GM23338 (cell line): ENCODE measurements at regions not wholly inside any gene's neighbourhood (a gene's known extent, or its start where the extent isn't known, plus 50 kb on each side); places are given as distances from the start of the nearest gene placed in this dataset.

Source experiments
- ATAC-seq: fragments of 200-7000 bp; cut with Tn5 transposase; 3 replicates; pipeline ENCODE4 v1.9.1; 2020
- DNase-seq: peaks from one replicate; pipeline ENCODE4 v3.0.0-alpha.2; 2015; ENCODE audit warnings: low spot score
- H2AFZ ChIP-seq: fragments of 200-600 bp; sonication (generic); 2 replicates; pipeline ENCODE4 v1.8.0; 2016; ENCODE audit warnings: antibody characterized with exemption, mild to moderate bottlenecking, moderate library complexity
- H3F3A ChIP-seq: fragments of 200-600 bp; sonication (generic); replicated peaks from 2 replicates; pipeline ENCODE4 v1.8.0; 2017; ENCODE audit warnings: antibody characterized with exemption, mixed run types, low read depth
- H3K27ac ChIP-seq: fragments of 200-600 bp; sonication (generic); 2 replicates; pipeline ENCODE4 v1.6.1; 2016; ENCODE audit warnings: low read depth
- H3K27me3 ChIP-seq: fragments of 200-600 bp; sonication (generic); 2 replicates; pipeline ENCODE4 v1.8.0; 2016; ENCODE audit warnings: mild to moderate bottlenecking, mixed run types, moderate library complexity; ENCODE audit not compliant: insufficient read depth
- H3K36me3 ChIP-seq: fragments of 200-600 bp; sonication (generic); 2 replicates; pipeline ENCODE4 v1.8.0; 2016; ENCODE audit warnings: mild to moderate bottlenecking; ENCODE audit not compliant: insufficient read depth
- H3K4me1 ChIP-seq: fragments of 200-600 bp; sonication (generic); 2 replicates; pipeline ENCODE4 v1.8.0; 2016; ENCODE audit warnings: mild to moderate bottlenecking, moderate library complexity; ENCODE audit not compliant: insufficient read depth
- H3K4me2 ChIP-seq: fragments of 200-600 bp; sonication (generic); 2 replicates; pipeline ENCODE4 v1.7.1; 2017; ENCODE audit warnings: mixed run types
- H3K4me3 ChIP-seq: fragments of 200-600 bp; sonication (generic); 2 replicates; pipeline ENCODE4 v1.6.1; 2016; ENCODE audit warnings: mixed run types
- H3K79me2 ChIP-seq: fragments of 200-600 bp; sonication (generic); replicated peaks from 2 replicates; pipeline ENCODE4 v1.8.0; 2017; ENCODE audit warnings: mild to moderate bottlenecking; ENCODE audit not compliant: insufficient read depth
- H3K9me2 ChIP-seq: fragments of 200-600 bp; sonication (generic); 2 replicates; pipeline ENCODE4 v1.8.0; 2017; ENCODE audit not compliant: insufficient read depth
- H4K20me1 ChIP-seq: fragments of 200-600 bp; sonication (generic); replicated peaks from 2 replicates; pipeline ENCODE4 v1.8.0; 2017; ENCODE audit warnings: mild to moderate bottlenecking; ENCODE audit not compliant: insufficient read depth
- H3K27ac Mint-ChIP-seq: 2 replicates; pipeline ENCODE4 v1.8.0; 2020; ENCODE audit warnings: inconsistent platforms, mild to moderate bottlenecking, moderate library complexity, mixed read lengths
- H3K27me3 Mint-ChIP-seq: 3 replicates; pipeline ENCODE4 v1.8.0; 2022; ENCODE audit warnings: low read depth, mild to moderate bottlenecking, moderate library complexity, mixed read lengths, inconsistent platforms; ENCODE audit not compliant: insufficient read depth, poor library complexity
- H3K36me3 Mint-ChIP-seq: 3 replicates; pipeline ENCODE4 v1.8.0; 2021; ENCODE audit warnings: low read depth, mild to moderate bottlenecking, inconsistent platforms, moderate library complexity, mixed read lengths
- H3K4me1 Mint-ChIP-seq: 3 replicates; pipeline ENCODE4 v1.8.0; 2020; ENCODE audit warnings: mild to moderate bottlenecking, inconsistent platforms, mixed read lengths
- H3K4me3 Mint-ChIP-seq: 3 replicates; pipeline ENCODE4 v1.8.0; 2021; ENCODE audit warnings: moderate library complexity, mild to moderate bottlenecking, inconsistent platforms, mixed read lengths
- H3K9me3 Mint-ChIP-seq: 3 replicates; pipeline ENCODE4 v1.8.0; 2020; ENCODE audit warnings: moderate library complexity, mild to moderate bottlenecking, inconsistent platforms, mixed read lengths
- CREB1 ChIP-seq: fragments of 250-450 bp; sonication (Bioruptor Pico); IDR thresholded peaks from 2 replicates; pipeline ENCODE4 v1.5.0; 2020; ENCODE audit warnings: low read depth, mild to moderate bottlenecking, moderate library complexity
- EZH2 ChIP-seq: fragments of 200-600 bp; sonication (generic); IDR thresholded peaks from one replicate; pipeline ENCODE4 v1.8.0; 2017; ENCODE audit warnings: antibody characterized with exemption, mild to moderate bottlenecking, low read depth; ENCODE audit not compliant: unreplicated experiment
- EZH2phosphoT487 ChIP-seq: fragments of 200-600 bp; sonication (generic); IDR thresholded peaks from one replicate; pipeline ENCODE4 v1.8.1; 2018; ENCODE audit warnings: antibody characterized with exemption; ENCODE audit not compliant: unreplicated experiment
- JUNB ChIP-seq: IDR thresholded peaks from one replicate; pipeline ENCODE4 v1.6.1; 2016; ENCODE audit warnings: antibody characterized with exemption; ENCODE audit not compliant: unreplicated experiment
- NANOG ChIP-seq: IDR thresholded peaks from 2 replicates; pipeline ENCODE4 v1.6.1; 2016; ENCODE audit warnings: antibody characterized with exemption, borderline replicate concordance
- POLR2AphosphoS5 ChIP-seq: IDR thresholded peaks from 2 replicates; pipeline ENCODE4 v1.6.1; 2016; ENCODE audit warnings: antibody characterized with exemption, low read depth
- STAT1 ChIP-seq: IDR thresholded peaks from one replicate; pipeline ENCODE4 v1.6.1; 2016; ENCODE audit warnings: antibody characterized with exemption; ENCODE audit not compliant: unreplicated experiment
- ZNF114 ChIP-seq: fragments of 250-450 bp; sonication (Bioruptor Pico); IDR thresholded peaks from 2 replicates; pipeline ENCODE4 v1.5.0; 2020; ENCODE audit warnings: mild to moderate bottlenecking, moderate library complexity
- ZNF331 ChIP-seq: fragments of 250-450 bp; sonication (Bioruptor Pico); IDR thresholded peaks from 2 replicates; pipeline ENCODE4 v1.5.0; 2020; ENCODE audit warnings: low read depth, mild to moderate bottlenecking, moderate library complexity
- ZNF462 ChIP-seq: fragments of 250-450 bp; sonication (Bioruptor Pico); IDR thresholded peaks from 2 replicates; pipeline ENCODE4 v1.5.0; 2020; ENCODE audit warnings: mild to moderate bottlenecking, moderate library complexity
- TF ChIP-seq, protein P1 (sequence below), 2 experiments: fragments of 200-600 bp in 1 of 2; sonication (generic) in 1 of 2; conservative IDR thresholded peaks; 2 replicates each; pipeline versions ENCODE4 v1.5.1 to v1.6.1; 2016 to 2017; ENCODE audit warnings: antibody characterized with exemption in 2 of 2, low read depth in 2 of 2, mild to moderate bottlenecking in 2 of 2, moderate library complexity in 1 of 2
- TF ChIP-seq, protein P2 (sequence below): IDR thresholded peaks from 2 replicates; pipeline ENCODE4 v1.6.1; 2016; ENCODE audit warnings: antibody characterized with exemption
- TF ChIP-seq, protein P3 (sequence below): IDR thresholded peaks from one replicate; pipeline ENCODE4 v1.6.1; 2018; ENCODE audit warnings: antibody characterized with exemption; ENCODE audit not compliant: unreplicated experiment

GRCh38 chr5:147051193-147051592 lies 172.6 kb upstream of the PPP2R2B start:
- H3K4me1 Mint-ChIP-seq: peaks cover 5% of the 10 kb centered on the region; the same call in 2 of the 3 replicates
- H3K4me3 Mint-ChIP-seq: no peak overlapping the region
- Histone ChIP-seq H3F3A (no peaks in the 10 kb centered on the region), H3K36me3 (no peaks in the 10 kb centered on the region), H3K4me2 (no peak overlapping the region), H3K27ac (no peak overlapping the region), H3K79me2 (no peaks in the 10 kb centered on the region), H3K9me2 (no peaks in the 10 kb centered on the region), H3K4me1 (peaks cover 4% of the 10 kb centered on the region; the same call in 1 of the 2 replicates), H3K27me3 (no peaks in the 10 kb centered on the region), H4K20me1 (no peaks in the 10 kb centered on the region), H2AFZ (no peak overlapping the region), H3K4me3 (no peak overlapping the region)
- H3K27ac Mint-ChIP-seq: no peak overlapping the region
- TF ChIP-seq STAT1 (no peak), CREB1 (CRISPR knock-in tag) (no peak), EZH2 (no peak), NANOG (no peak), POLR2AphosphoS5 (no peak), JUNB (no peak), ZNF462 (CRISPR knock-in tag) (no peak), ZNF331 (no peak), ZNF114 (CRISPR knock-in tag) (no peak), EZH2phosphoT487 (no peak)
- TF ChIP-seq, protein P1, sequence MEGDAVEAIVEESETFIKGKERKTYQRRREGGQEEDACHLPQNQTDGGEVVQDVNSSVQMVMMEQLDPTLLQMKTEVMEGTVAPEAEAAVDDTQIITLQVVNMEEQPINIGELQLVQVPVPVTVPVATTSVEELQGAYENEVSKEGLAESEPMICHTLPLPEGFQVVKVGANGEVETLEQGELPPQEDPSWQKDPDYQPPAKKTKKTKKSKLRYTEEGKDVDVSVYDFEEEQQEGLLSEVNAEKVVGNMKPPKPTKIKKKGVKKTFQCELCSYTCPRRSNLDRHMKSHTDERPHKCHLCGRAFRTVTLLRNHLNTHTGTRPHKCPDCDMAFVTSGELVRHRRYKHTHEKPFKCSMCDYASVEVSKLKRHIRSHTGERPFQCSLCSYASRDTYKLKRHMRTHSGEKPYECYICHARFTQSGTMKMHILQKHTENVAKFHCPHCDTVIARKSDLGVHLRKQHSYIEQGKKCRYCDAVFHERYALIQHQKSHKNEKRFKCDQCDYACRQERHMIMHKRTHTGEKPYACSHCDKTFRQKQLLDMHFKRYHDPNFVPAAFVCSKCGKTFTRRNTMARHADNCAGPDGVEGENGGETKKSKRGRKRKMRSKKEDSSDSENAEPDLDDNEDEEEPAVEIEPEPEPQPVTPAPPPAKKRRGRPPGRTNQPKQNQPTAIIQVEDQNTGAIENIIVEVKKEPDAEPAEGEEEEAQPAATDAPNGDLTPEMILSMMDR (conservative IDR thresholded peaks at IDR 0.05; ENCODE audit: low read depth in 2 of 2): no peak
- TF ChIP-seq, protein P2, sequence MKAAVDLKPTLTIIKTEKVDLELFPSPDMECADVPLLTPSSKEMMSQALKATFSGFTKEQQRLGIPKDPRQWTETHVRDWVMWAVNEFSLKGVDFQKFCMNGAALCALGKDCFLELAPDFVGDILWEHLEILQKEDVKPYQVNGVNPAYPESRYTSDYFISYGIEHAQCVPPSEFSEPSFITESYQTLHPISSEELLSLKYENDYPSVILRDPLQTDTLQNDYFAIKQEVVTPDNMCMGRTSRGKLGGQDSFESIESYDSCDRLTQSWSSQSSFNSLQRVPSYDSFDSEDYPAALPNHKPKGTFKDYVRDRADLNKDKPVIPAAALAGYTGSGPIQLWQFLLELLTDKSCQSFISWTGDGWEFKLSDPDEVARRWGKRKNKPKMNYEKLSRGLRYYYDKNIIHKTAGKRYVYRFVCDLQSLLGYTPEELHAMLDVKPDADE: no peak
- TF ChIP-seq, protein P3, sequence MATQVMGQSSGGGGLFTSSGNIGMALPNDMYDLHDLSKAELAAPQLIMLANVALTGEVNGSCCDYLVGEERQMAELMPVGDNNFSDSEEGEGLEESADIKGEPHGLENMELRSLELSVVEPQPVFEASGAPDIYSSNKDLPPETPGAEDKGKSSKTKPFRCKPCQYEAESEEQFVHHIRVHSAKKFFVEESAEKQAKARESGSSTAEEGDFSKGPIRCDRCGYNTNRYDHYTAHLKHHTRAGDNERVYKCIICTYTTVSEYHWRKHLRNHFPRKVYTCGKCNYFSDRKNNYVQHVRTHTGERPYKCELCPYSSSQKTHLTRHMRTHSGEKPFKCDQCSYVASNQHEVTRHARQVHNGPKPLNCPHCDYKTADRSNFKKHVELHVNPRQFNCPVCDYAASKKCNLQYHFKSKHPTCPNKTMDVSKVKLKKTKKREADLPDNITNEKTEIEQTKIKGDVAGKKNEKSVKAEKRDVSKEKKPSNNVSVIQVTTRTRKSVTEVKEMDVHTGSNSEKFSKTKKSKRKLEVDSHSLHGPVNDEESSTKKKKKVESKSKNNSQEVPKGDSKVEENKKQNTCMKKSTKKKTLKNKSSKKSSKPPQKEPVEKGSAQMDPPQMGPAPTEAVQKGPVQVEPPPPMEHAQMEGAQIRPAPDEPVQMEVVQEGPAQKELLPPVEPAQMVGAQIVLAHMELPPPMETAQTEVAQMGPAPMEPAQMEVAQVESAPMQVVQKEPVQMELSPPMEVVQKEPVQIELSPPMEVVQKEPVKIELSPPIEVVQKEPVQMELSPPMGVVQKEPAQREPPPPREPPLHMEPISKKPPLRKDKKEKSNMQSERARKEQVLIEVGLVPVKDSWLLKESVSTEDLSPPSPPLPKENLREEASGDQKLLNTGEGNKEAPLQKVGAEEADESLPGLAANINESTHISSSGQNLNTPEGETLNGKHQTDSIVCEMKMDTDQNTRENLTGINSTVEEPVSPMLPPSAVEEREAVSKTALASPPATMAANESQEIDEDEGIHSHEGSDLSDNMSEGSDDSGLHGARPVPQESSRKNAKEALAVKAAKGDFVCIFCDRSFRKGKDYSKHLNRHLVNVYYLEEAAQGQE: no peak
- ATAC-seq: no peak
- H3K9me3 Mint-ChIP-seq: no peaks in the 10 kb centered on the region
- DNase-seq: no peak
- peaks cover 4% of the 10 kb centered on the region for H3K27me3 Mint-ChIP-seq
- no peaks in the 10 kb centered on the region for H3K36me3 Mint-ChIP-seq
